SH-SY5Y (cell line): ENCODE measurements at regions not wholly inside any gene's neighbourhood (a gene's known extent, or its start where the extent isn't known, plus 50 kb on each side); places are given as distances from the start of the nearest gene placed in this dataset.

Experiments
- GATA2 ChIP-seq: IDR thresholded peaks from 2 replicates; pipeline ENCODE4 v1.6.1; 2011; ENCODE audit warnings: mild to moderate bottlenecking, low read depth, low read length
- GATA3 ChIP-seq: IDR thresholded peaks from 2 replicates; pipeline ENCODE4 v1.6.1; 2011; ENCODE audit warnings: low read depth, mild to moderate bottlenecking, low read length, moderate library complexity

DNA sequence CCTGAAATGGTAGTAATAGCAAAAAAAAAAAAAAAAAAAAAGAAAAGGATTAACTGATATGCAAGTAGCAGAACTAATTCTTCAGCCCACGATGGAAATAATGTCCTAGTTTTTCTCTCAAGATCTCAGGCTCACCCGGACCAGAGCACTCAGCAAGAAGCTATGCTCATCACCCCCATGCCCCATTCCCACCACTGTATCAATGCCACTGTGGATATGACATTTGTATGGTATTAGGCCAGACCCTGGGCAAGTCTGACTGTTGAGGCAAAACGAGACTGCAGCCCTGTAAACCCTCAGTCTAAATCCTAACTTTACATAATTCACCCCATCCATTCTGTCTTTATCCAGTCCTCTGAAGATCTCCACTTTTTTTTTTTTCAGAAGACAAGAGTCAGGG is 186.1 kb upstream of the KLF14 start:
- no peak for TF ChIP-seq GATA2
- TF ChIP-seq GATA3 = no peak
